Motor neuron (in vitro differentiated cells): ENCODE measurements at regions not wholly inside any gene's neighbourhood (a gene's known extent, or its start where the extent isn't known, plus 50 kb on each side); places are given as distances from the start of the nearest gene placed in this dataset.
A peak's percentile ranks its signal among the peaks of the same experiment; 100 is the strongest.
"Not testable (repeated sequence)": the region's sequence is repeated elsewhere in the genome, so short reads cannot be mapped to it uniquely, and the experiment has no call there.

Experiments
- ATAC-seq, 8 experiments: fragments of 200-7000 bp; cut with Tn5 transposase; replicated peaks in 6 of 8; 2 replicates each; pipeline ENCODE4 v1.8.0; 2021; ENCODE audit warnings: mild to moderate bottlenecking in 8 of 8, moderate library complexity in 8 of 8
- H3K27ac ChIP-seq, 2 donors: fragments of 250-450 bp; sonication (Bioruptor Pico); 2 replicates each; pipeline ENCODE4 v1.9.0; 2021; ENCODE audit warnings: antibody characterized with exemption in 2 of 2, mild to moderate bottlenecking in 2 of 2, moderate library complexity in 1 of 2
- H3K4me1 ChIP-seq, 2 donors: fragments of 250-450 bp; sonication (Bioruptor Pico); replicated peaks in 1 of 2; 2 replicates each; pipeline ENCODE4 v1.6.1; 2021; ENCODE audit warnings: antibody characterized with exemption in 2 of 2, mild to moderate bottlenecking in 2 of 2, moderate library complexity in 1 of 2
- H3K4me3 ChIP-seq, 5 donors: fragments of 250-450 bp; sonication (Bioruptor Pico); 2 replicates each; pipeline ENCODE4 v1.9.0; 2021; ENCODE audit warnings: antibody characterized with exemption in 5 of 5, mild to moderate bottlenecking in 5 of 5, moderate library complexity in 4 of 5
- WGBS, 10 experiments: fragments of 450-650 bp; shearing (Covaris generic); methylation state at CpG; one replicate each; pipeline ENCODE4 v1.0.0; 2022; 5-methylcytosine and 5-hydroxymethylcytosine counted together
- in situ Hi-C, 9 experiments: fragments of 400-800 bp; cut with MboI; loops; one replicate each; pipeline ENCODE4 v1.15.0; 2021; ENCODE audit warnings: low sequenced_read_pairs in 9 of 9, low pct_unique_long_range_greater_than_20kb in 2 of 9; ENCODE audit not compliant: unreplicated experiment in 9 of 9

GRCh38 chr16:63652091-63652490 lies 1469.8 kb downstream of the CDH11 start:
- 20 to 78% (median 54%) methylated on average over 1 of the region's 1 CpG; no CpG with 5 or more reads in 4 of the 10 experiments for WGBS, 10 experiments
- peaks cover 0 to 21% of the 10 kb centered on the region in 2 donors for H3K4me1 ChIP-seq
- H3K27ac ChIP-seq = no peak overlapping the region
- in situ Hi-C loops = no loop called here
- H3K4me3 ChIP-seq = no peak overlapping the region
- ATAC-seq = peak in 2 of 8 experiments; percentile 15 to 33

DNA sequence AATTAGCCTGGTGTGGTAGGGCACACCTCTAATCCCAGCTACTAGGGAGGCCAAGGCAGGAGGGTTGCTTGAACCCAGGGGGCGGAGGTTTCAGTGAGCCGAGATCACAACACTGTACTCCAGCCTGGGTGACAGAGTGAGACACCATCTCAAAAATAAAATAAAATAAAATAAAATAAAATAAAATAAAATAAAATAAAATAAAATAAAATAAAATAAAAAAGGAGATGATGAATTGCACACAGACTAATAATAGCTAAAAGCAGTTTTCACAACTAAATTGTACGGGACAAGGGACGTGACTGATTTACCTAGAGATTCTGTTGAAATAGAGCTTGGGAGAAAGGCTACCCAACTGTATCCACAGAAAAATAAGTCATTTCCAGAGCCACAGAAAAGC lies 1471.3 kb downstream of the CDH11 start:
- Histone ChIP-seq H3K4me1 (peaks cover 0 to 21% of the 10 kb centered on the region in 2 donors), H3K4me3 (no peak overlapping the region), H3K27ac (no peak overlapping the region)
- ATAC-seq = no peak
- in situ Hi-C loops = no loop called here
- 73 to 100% (median 89%) methylated on average over 2 to 4 of the region's 4 CpGs; no CpG with 5 or more reads in 1 of the 10 experiments for WGBS, 10 experiments

GRCh38 chr16:63633706-63634445 lies 1488.0 kb downstream of the CDH11 start:
- ATAC-seq, H3K27ac ChIP-seq, H3K4me1 ChIP-seq, H3K4me3 ChIP-seq, in situ Hi-C loops: not testable (repeated sequence)
- WGBS, 10 experiments = 13 to 100% (median 82%) methylated on average over 1 to 10 of the region's 10 CpGs

- Histone ChIP-seq H3K4me3 (no peak overlapping the region), H3K4me1 (no peaks in the 10 kb centered on the region), H3K27ac (no peak overlapping the region)
- no peak for ATAC-seq
- in situ Hi-C loops = no loop called here
Measured at GRCh38 chr16:63629272-63629671, 1492.6 kb downstream of the CDH11 start.

- Histone ChIP-seq H3K4me1 (no peaks in the 10 kb centered on the region), H3K4me3 (no peak overlapping the region), H3K27ac (no peak overlapping the region)
- no peak for ATAC-seq
- in situ Hi-C loops = no loop called here
Measured at GRCh38 chr16:63628812-63629211, 1493.1 kb downstream of the CDH11 start.

GRCh38 chr16:63625126-63625525 lies 1496.7 kb downstream of the CDH11 start:
- 0 to 100% (median 100%) methylated on average over 1 of the region's 1 CpG; no CpG with 5 or more reads in 3 of the 10 experiments for WGBS, 10 experiments
- ATAC-seq = peak in 3 of 8 experiments; percentile 41 to 85 (median 80)
- no peak overlapping the region for H3K4me3 ChIP-seq
- no peak overlapping the region for H3K27ac ChIP-seq
- in situ Hi-C loops = no loop called here
- H3K4me1 ChIP-seq = peaks cover 0 to 2% of the 10 kb centered on the region in 2 donors

- ATAC-seq = no peak
- WGBS, 10 experiments = 23 to 100% (median 73%) methylated on average over 1 to 4 of the region's 4 CpGs
- H3K4me1 ChIP-seq = peaks cover 0 to 6% of the 10 kb centered on the region in 2 donors
- in situ Hi-C loops = no loop called here
- no peak overlapping the region for H3K4me3 ChIP-seq
- H3K27ac ChIP-seq = no peak overlapping the region
Measured at GRCh38 chr16:63623551-63624039, 1498.3 kb downstream of the CDH11 start.

DNA sequence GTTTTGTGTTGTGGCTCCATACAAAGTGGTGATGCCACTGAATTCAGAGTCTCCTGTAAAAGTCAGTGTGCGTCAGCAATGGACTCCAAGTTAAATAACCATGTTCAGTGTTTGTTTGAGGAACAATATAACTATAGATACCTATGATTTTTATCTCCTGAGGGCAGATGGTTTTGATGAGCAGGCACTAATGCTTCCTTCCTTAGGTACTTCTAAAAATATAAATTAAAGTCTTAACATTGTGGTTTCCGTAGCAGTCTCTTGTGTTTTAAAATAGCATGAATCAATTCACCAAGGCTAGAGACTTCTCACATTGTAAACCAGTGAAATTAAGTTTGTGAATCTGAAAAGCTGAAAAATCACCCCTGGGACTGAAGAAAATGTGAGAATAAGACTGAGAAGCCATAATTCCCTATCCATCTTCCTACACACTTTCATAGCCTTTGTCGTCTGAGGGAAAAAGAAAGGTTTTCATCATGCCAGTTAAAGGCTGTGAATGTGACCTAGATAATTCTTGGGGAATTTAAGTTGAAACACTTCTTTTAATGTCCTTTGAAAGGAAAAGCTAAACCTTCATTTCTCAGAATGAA lies 1502.9 kb downstream of the CDH11 start:
- WGBS, 10 experiments = 29 to 100% (median 69%) methylated on average over 1 to 3 of the region's 3 CpGs; no CpG with 5 or more reads in 1 of the 10 experiments
- in situ Hi-C loops = no loop called here
- no peak for ATAC-seq
- no peak overlapping the region for H3K27ac ChIP-seq
- H3K4me1 ChIP-seq = peaks cover 0 to 6% of the 10 kb centered on the region in 2 donors
- H3K4me3 ChIP-seq = no peak overlapping the region

GRCh38 chr16:63617990-63618763 lies 1503.7 kb downstream of the CDH11 start:
- Histone ChIP-seq H3K27ac (no peak overlapping the region), H3K4me1 (peaks cover 0 to 4% of the 10 kb centered on the region in 2 donors), H3K4me3 (peak overlapping the region in 2 of 5 donors; percentile 38 to 52)
- WGBS, 10 experiments = 27 to 100% (median 91%) methylated on average over 1 to 5 of the region's 16 CpGs; no CpG with 5 or more reads in 5 of the 10 experiments
- ATAC-seq = peak; percentile 11 to 51 (median 42)
- in situ Hi-C loops = no loop called here

GRCh38 chr16:63617047-63617989 lies 1504.5 kb downstream of the CDH11 start:
- peak; percentile 12 to 93 (median 86) for ATAC-seq
- WGBS, 10 experiments = 20 to 78% (median 54%) methylated on average over 2 to 6 of the region's 55 CpGs; no CpG with 5 or more reads in 4 of the 10 experiments

DNA sequence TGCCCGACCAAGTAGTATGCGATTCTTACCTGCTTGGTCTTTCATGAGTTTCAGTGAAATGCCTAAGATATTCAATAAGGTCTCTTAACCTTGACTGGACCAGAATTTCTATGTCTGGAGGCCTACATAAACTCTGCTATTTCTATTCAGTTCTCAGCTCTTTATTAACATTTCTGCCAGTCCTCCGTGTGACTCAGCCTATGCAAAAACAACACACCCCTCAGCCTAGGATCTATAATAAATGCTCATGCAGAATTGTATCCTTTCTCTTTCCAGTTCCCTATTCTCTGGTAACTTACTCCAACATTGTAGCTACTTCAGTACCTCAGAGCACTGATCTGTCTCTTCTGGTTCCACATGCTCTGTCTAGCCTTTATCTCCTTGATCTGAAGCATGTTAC lies 1507.4 kb downstream of the CDH11 start:
- H3K4me3 ChIP-seq = no peak overlapping the region
- peaks cover 0 to 4% of the 10 kb centered on the region in 2 donors for H3K4me1 ChIP-seq
- 0 to 90% (median 47%) methylated on average over 1 to 3 of the region's 3 CpGs; no CpG with 5 or more reads in 3 of the 10 experiments for WGBS, 10 experiments
- in situ Hi-C loops = no loop called here
- ATAC-seq = peak in 5 of 8 experiments; percentile 35 to 95 (median 85)
- no peak overlapping the region for H3K27ac ChIP-seq

More at GRCh38 chr16:63617047-63617989, 1504.5 kb downstream of the CDH11 start:
- Histone ChIP-seq H3K27ac (no peak overlapping the region), H3K4me1 (peaks cover 0 to 4% of the 10 kb centered on the region in 2 donors), H3K4me3 (peak overlapping the region; percentile 24 to 52 (median 25))
- in situ Hi-C loops = no loop called here

DNA sequence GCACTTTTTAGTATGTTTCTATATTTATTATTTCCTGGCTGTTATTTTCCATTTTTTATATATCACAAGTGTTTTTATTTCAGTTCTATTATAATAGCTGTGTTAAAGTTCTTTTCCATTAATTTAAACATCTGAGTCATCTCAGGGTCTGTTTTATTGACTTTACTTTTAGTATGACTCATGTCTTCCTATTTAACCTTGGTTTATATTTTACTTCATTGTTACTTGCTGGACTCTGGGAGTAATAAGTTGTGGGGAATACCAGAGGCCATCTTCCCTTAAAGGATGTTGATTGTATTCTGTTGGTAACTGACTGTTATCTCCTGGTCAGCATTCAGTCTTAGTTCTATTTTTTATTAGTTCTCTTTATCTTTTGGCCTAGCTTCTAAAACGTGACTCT lies 1508.2 kb downstream of the CDH11 start:
- in situ Hi-C loops = no loop called here
- no peaks in the 10 kb centered on the region for H3K4me1 ChIP-seq
- WGBS, 10 experiments = 0 to 100% (median 45%) methylated on average over 1 of the region's 1 CpG; no CpG with 5 or more reads in 2 of the 10 experiments
- no peak for ATAC-seq
- H3K27ac ChIP-seq = no peak overlapping the region
- H3K4me3 ChIP-seq = no peak overlapping the region
